ENCODE measurements at regions not wholly inside any gene's neighbourhood (a gene's known extent, or its start where the extent isn't known, plus 50 kb on each side); places are given as distances from the start of the nearest gene placed in this dataset.

DNA sequence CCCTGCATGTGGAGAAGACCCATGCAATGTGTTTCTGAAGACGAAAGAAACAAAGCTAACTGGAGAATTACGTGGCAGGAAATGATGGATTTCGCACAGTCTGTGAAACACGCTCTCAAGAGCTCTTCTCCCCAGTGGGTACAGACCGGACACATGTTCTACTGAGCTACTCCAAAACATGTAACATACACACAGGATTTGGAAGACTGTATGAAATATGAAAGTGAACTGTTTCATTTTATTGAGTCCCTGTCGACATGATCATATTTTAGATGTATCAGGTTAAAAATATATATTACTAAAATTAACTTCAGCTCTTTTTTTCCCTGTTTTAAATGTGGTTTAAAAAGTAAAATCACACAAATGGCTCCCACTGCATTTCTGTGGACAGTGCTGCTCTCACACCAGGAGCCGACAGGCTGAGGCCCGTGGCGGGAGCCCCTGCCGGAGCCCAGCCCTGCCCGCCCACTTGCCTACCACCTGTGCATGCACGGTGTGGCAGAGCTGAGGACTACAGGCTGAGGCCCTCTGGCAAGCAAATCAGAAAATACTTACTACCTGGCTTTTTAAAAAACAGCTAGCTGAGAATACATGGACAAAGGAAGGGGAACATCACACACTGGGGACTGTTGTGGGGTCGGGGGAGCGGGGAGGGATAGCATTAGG lies 58.9 kb upstream of the NXT1 start:
- 92% methylated on average over 14 of the region's 14 CpGs for WGBS
- Histone ChIP-seq H3K4me3 (ENCODE audit: low read depth in 1 of 3, low read length in 3 of 3) (no peak overlapping the region), H3K4me1 (ENCODE audit: control insufficient read depth in 4 of 4, insufficient read depth in 4 of 4, low read length in 3 of 4) (no peaks in the 10 kb centered on the region), H3K9me3 (ENCODE audit: control insufficient read depth in 4 of 4, low read length in 3 of 4) (no peaks in the 10 kb centered on the region), H3K36me3 (ENCODE audit: control insufficient read depth in 4 of 4, insufficient read depth in 3 of 4, low read depth in 1 of 4, low read length in 3 of 4) (no peaks in the 10 kb centered on the region), H3K27me3 (ENCODE audit: control insufficient read depth in 4 of 4, insufficient read depth in 4 of 4, low read length in 3 of 4) (no peaks in the 10 kb centered on the region), H3K27ac (ENCODE audit: low read depth in 1 of 2, low read length in 2 of 2) (no peak overlapping the region), H3K9ac (ENCODE audit: low read depth in 1 of 2, low read length in 2 of 2) (no peak overlapping the region)
- no peak for DNase-seq (ENCODE audit: low spot score)
- TF ChIP-seq GABPA (IDR thresholded peaks at IDR 0.05 in 1 of 2, conservative IDR thresholded peaks at IDR 0.05 in 1 of 2): no peak
- no peak for TF ChIP-seq FOXA1 (IDR thresholded peaks at IDR 0.05)
- TF ChIP-seq EGR1 (IDR thresholded peaks at IDR 0.05; ENCODE audit: low read depth in 2 of 2): no peak
- TF ChIP-seq, protein P1, sequence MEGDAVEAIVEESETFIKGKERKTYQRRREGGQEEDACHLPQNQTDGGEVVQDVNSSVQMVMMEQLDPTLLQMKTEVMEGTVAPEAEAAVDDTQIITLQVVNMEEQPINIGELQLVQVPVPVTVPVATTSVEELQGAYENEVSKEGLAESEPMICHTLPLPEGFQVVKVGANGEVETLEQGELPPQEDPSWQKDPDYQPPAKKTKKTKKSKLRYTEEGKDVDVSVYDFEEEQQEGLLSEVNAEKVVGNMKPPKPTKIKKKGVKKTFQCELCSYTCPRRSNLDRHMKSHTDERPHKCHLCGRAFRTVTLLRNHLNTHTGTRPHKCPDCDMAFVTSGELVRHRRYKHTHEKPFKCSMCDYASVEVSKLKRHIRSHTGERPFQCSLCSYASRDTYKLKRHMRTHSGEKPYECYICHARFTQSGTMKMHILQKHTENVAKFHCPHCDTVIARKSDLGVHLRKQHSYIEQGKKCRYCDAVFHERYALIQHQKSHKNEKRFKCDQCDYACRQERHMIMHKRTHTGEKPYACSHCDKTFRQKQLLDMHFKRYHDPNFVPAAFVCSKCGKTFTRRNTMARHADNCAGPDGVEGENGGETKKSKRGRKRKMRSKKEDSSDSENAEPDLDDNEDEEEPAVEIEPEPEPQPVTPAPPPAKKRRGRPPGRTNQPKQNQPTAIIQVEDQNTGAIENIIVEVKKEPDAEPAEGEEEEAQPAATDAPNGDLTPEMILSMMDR (IDR thresholded peaks at IDR 0.05; ENCODE audit: low read depth, low read length, missing input control): no peak
- TF ChIP-seq HNF4A (conservative IDR thresholded peaks at IDR 0.05): no peak
- TF ChIP-seq JUND (IDR thresholded peaks at IDR 0.05): no peak
- TF ChIP-seq SP1 (IDR thresholded peaks at IDR 0.05): no peak
- TF ChIP-seq, protein P2, sequence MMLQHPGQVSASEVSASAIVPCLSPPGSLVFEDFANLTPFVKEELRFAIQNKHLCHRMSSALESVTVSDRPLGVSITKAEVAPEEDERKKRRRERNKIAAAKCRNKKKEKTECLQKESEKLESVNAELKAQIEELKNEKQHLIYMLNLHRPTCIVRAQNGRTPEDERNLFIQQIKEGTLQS (IDR thresholded peaks at IDR 0.05): no peak
- no peak for TF ChIP-seq NR2F2 (IDR thresholded peaks at IDR 0.05)
- TF ChIP-seq RAD21 (IDR thresholded peaks at IDR 0.05): no peak
- TF ChIP-seq RXRA (IDR thresholded peaks at IDR 0.05): no peak
- TF ChIP-seq, protein P3, sequence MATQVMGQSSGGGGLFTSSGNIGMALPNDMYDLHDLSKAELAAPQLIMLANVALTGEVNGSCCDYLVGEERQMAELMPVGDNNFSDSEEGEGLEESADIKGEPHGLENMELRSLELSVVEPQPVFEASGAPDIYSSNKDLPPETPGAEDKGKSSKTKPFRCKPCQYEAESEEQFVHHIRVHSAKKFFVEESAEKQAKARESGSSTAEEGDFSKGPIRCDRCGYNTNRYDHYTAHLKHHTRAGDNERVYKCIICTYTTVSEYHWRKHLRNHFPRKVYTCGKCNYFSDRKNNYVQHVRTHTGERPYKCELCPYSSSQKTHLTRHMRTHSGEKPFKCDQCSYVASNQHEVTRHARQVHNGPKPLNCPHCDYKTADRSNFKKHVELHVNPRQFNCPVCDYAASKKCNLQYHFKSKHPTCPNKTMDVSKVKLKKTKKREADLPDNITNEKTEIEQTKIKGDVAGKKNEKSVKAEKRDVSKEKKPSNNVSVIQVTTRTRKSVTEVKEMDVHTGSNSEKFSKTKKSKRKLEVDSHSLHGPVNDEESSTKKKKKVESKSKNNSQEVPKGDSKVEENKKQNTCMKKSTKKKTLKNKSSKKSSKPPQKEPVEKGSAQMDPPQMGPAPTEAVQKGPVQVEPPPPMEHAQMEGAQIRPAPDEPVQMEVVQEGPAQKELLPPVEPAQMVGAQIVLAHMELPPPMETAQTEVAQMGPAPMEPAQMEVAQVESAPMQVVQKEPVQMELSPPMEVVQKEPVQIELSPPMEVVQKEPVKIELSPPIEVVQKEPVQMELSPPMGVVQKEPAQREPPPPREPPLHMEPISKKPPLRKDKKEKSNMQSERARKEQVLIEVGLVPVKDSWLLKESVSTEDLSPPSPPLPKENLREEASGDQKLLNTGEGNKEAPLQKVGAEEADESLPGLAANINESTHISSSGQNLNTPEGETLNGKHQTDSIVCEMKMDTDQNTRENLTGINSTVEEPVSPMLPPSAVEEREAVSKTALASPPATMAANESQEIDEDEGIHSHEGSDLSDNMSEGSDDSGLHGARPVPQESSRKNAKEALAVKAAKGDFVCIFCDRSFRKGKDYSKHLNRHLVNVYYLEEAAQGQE (IDR thresholded peaks at IDR 0.05): no peak
- TF ChIP-seq HNF4G (IDR thresholded peaks at IDR 0.05): no peak
- TF ChIP-seq, protein P4, sequence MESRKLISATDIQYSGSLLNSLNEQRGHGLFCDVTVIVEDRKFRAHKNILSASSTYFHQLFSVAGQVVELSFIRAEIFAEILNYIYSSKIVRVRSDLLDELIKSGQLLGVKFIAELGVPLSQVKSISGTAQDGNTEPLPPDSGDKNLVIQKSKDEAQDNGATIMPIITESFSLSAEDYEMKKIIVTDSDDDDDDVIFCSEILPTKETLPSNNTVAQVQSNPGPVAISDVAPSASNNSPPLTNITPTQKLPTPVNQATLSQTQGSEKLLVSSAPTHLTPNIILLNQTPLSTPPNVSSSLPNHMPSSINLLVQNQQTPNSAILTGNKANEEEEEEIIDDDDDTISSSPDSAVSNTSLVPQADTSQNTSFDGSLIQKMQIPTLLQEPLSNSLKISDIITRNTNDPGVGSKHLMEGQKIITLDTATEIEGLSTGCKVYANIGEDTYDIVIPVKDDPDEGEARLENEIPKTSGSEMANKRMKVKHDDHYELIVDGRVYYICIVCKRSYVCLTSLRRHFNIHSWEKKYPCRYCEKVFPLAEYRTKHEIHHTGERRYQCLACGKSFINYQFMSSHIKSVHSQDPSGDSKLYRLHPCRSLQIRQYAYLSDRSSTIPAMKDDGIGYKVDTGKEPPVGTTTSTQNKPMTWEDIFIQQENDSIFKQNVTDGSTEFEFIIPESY (IDR thresholded peaks at IDR 0.05): no peak
- TF ChIP-seq YY1 (IDR thresholded peaks at IDR 0.05): no peak
- TF ChIP-seq, protein P5, sequence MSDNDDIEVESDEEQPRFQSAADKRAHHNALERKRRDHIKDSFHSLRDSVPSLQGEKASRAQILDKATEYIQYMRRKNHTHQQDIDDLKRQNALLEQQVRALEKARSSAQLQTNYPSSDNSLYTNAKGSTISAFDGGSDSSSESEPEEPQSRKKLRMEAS (IDR thresholded peaks at IDR 0.05): no peak
- no peak for TF ChIP-seq TAF1 (conservative IDR thresholded peaks at IDR 0.05)
